H9 (cell line): ENCODE measurements at regions not wholly inside any gene's neighbourhood (a gene's known extent, or its start where the extent isn't known, plus 50 kb on each side); places are given as distances from the start of the nearest gene placed in this dataset.

Experiments used
- DNase-seq: peaks from one replicate; pipeline ENCODE4 v3.0.0-alpha.2; 2017
- H2AFZ ChIP-seq: one replicate; pipeline ENCODE4 v1.6.1; 2013; ENCODE audit warnings: mild to moderate bottlenecking, low read length, control low read depth, moderate library complexity
- H2AK5ac ChIP-seq: 2 replicates; pipeline ENCODE4 v1.6.1; 2013; ENCODE audit warnings: low read length, control low read depth, mixed read lengths; ENCODE audit not compliant: insufficient read length
- H2BK120ac ChIP-seq: one replicate; pipeline ENCODE4 v1.6.1; 2013; ENCODE audit warnings: low read depth, mild to moderate bottlenecking, low read length, control low read depth, inconsistent platforms; ENCODE audit not compliant: poor library complexity, severe bottlenecking
- H2BK12ac ChIP-seq: 2 replicates; pipeline ENCODE4 v1.6.1; 2013; ENCODE audit warnings: low read length, control low read depth, mixed read lengths, low read depth; ENCODE audit not compliant: insufficient read length
- H2BK15ac ChIP-seq: 2 replicates; pipeline ENCODE4 v1.6.1; 2013; ENCODE audit warnings: low read depth, low read length, control low read depth
- H2BK20ac ChIP-seq: one replicate; pipeline ENCODE4 v1.6.1; 2013; ENCODE audit warnings: low read depth, mild to moderate bottlenecking, low read length, control low read depth, inconsistent platforms; ENCODE audit not compliant: poor library complexity, severe bottlenecking
- H2BK5ac ChIP-seq: 2 replicates; pipeline ENCODE4 v1.6.1; 2013; ENCODE audit warnings: low read length, control low read depth, mixed read lengths; ENCODE audit not compliant: insufficient read length
- H3K14ac ChIP-seq: 2 replicates; pipeline ENCODE4 v1.6.1; 2013; ENCODE audit warnings: low read length, control low read depth; ENCODE audit not compliant: insufficient read depth
- H3K18ac ChIP-seq: 2 replicates; pipeline ENCODE4 v1.6.1; 2013; ENCODE audit warnings: low read depth, mild to moderate bottlenecking, mixed read lengths, low read length, control low read depth; ENCODE audit not compliant: insufficient read length
- H3K23ac ChIP-seq: 2 replicates; pipeline ENCODE4 v1.6.1; 2013; ENCODE audit warnings: low read length, control low read depth, mixed read lengths, low read depth; ENCODE audit not compliant: insufficient read length
- H3K23me2 ChIP-seq: 2 replicates; pipeline ENCODE4 v1.6.1; 2013; ENCODE audit warnings: low read depth, mild to moderate bottlenecking, mixed read lengths, low read length, control low read depth; ENCODE audit not compliant: insufficient read length, poor library complexity, severe bottlenecking
- H3K27ac ChIP-seq: 2 replicates; pipeline ENCODE4 v1.5.1; 2013; ENCODE audit warnings: low read length, control low read depth, mixed read lengths, low read depth; ENCODE audit not compliant: insufficient read length
- H3K27me3 ChIP-seq: 2 replicates; pipeline ENCODE4 v1.6.1; 2013; ENCODE audit warnings: low read length, control low read depth, inconsistent platforms; ENCODE audit not compliant: insufficient read depth
- H3K4ac ChIP-seq: 2 replicates; pipeline ENCODE4 v1.6.1; 2013; ENCODE audit warnings: low read depth, mild to moderate bottlenecking, control low read depth, inconsistent platforms, low read length, moderate library complexity
- H3K4me1 ChIP-seq: 2 replicates; pipeline ENCODE4 v1.6.1; 2013; ENCODE audit warnings: low read length, control low read depth, inconsistent platforms; ENCODE audit not compliant: insufficient read depth
- H3K4me2 ChIP-seq: 2 replicates; pipeline ENCODE4 v1.6.1; 2013; ENCODE audit warnings: low read length, control low read depth, mixed read lengths; ENCODE audit not compliant: insufficient read length, insufficient read depth
- H3K56ac ChIP-seq: 2 replicates; pipeline ENCODE4 v1.6.1; 2013; ENCODE audit warnings: low read depth, mild to moderate bottlenecking, mixed read lengths, low read length, control low read depth; ENCODE audit not compliant: insufficient read length
- H3K79me1 ChIP-seq: 2 replicates; pipeline ENCODE4 v1.6.1; 2013; ENCODE audit warnings: low read depth, mild to moderate bottlenecking, moderate library complexity, low read length, control low read depth, inconsistent platforms; ENCODE audit not compliant: insufficient read depth, poor library complexity, severe bottlenecking
- H3K79me2 ChIP-seq: 2 replicates; pipeline ENCODE4 v1.6.1; 2013; ENCODE audit warnings: low read length, control low read depth, inconsistent platforms; ENCODE audit not compliant: insufficient read depth
- H3K9ac ChIP-seq: 2 replicates; pipeline ENCODE4 v1.6.1; 2013; ENCODE audit warnings: low read length, control low read depth, mixed read lengths; ENCODE audit not compliant: insufficient read length; ENCODE audit errors: extremely low read depth
- H3K9me3 ChIP-seq: one replicate; pipeline ENCODE4 v1.6.1; 2013; ENCODE audit warnings: low read depth, low read length, inconsistent platforms; ENCODE audit not compliant: control insufficient read depth
- H3T11ph ChIP-seq: one replicate; pipeline ENCODE4 v1.6.1; 2013; ENCODE audit warnings: mild to moderate bottlenecking, low read length, control low read depth, inconsistent platforms
- H4K20me1 ChIP-seq: one replicate; pipeline ENCODE4 v1.6.1; 2013; ENCODE audit not compliant: control insufficient read depth, insufficient read length, insufficient read depth
- H4K5ac ChIP-seq: 2 replicates; pipeline ENCODE4 v1.6.1; 2013; ENCODE audit warnings: low read depth, mild to moderate bottlenecking, mixed read lengths, low read length, control low read depth; ENCODE audit not compliant: insufficient read length
- H4K8ac ChIP-seq: replicated peaks from 2 replicates; pipeline ENCODE4 v1.6.1; 2013; ENCODE audit warnings: low read length, control low read depth, mixed read lengths, low read depth; ENCODE audit not compliant: insufficient read length
- H4K91ac ChIP-seq: 2 replicates; pipeline ENCODE4 v1.6.1; 2013; ENCODE audit warnings: low read depth, mild to moderate bottlenecking, moderate library complexity, mixed read lengths, low read length, control low read depth; ENCODE audit not compliant: insufficient read length
- H3K27ac Mint-ChIP-seq, 3 experiments: 2 replicates in 2 of 3; 3 replicates in 1 of 3; pipeline ENCODE4 v1.8.0; 2020 to 2021; ENCODE audit warnings: mixed read lengths in 3 of 3, mild to moderate bottlenecking in 1 of 3, moderate library complexity in 1 of 3
- H3K27me3 Mint-ChIP-seq: 2 replicates; pipeline ENCODE4 v1.8.0; 2021; ENCODE audit warnings: low read depth, mild to moderate bottlenecking, moderate library complexity, mixed read lengths
- H3K36me3 Mint-ChIP-seq, 3 experiments: 2 replicates in 2 of 3; 3 replicates in 1 of 3; pipeline ENCODE4 v1.8.0; 2020 to 2021; ENCODE audit warnings: low read depth in 3 of 3, mixed read lengths in 3 of 3; ENCODE audit not compliant: insufficient read depth in 1 of 3
- H3K4me1 Mint-ChIP-seq, 2 experiments: 2 replicates each; pipeline ENCODE4 v1.8.0; 2020; ENCODE audit warnings: mixed read lengths in 2 of 2
- H3K4me3 Mint-ChIP-seq, 2 experiments: 2 replicates in 1 of 2; 3 replicates in 1 of 2; pipeline ENCODE4 v1.8.0; 2020 to 2021; ENCODE audit warnings: mild to moderate bottlenecking in 2 of 2, mixed read lengths in 2 of 2, moderate library complexity in 1 of 2
- H3K9me3 Mint-ChIP-seq, 2 experiments: 2 replicates in 1 of 2; 3 replicates in 1 of 2; pipeline ENCODE4 v1.8.0; 2020; ENCODE audit warnings: mild to moderate bottlenecking in 2 of 2, mixed read lengths in 2 of 2, moderate library complexity in 1 of 2
- CTCF ChIP-seq: fragments of 200-600 bp; sonication (generic); conservative IDR thresholded peaks from 3 replicates; pipeline ENCODE4 v1.8.0; 2021; ENCODE audit warnings: antibody characterized with exemption, mild to moderate bottlenecking
- WGBS: extraction: QIAGEN DNeasy Blood & Tissue Kit; methylation state at CpG from one replicate; pipeline ENCODE4 v1.1.7; 2013; ENCODE audit warnings: missing lambda C conversion rate, low lambda C conversion rate, mixed read lengths; ENCODE audit not compliant: insufficient read length; ENCODE audit errors: extremely low coverage; 5-methylcytosine and 5-hydroxymethylcytosine counted together

DNA sequence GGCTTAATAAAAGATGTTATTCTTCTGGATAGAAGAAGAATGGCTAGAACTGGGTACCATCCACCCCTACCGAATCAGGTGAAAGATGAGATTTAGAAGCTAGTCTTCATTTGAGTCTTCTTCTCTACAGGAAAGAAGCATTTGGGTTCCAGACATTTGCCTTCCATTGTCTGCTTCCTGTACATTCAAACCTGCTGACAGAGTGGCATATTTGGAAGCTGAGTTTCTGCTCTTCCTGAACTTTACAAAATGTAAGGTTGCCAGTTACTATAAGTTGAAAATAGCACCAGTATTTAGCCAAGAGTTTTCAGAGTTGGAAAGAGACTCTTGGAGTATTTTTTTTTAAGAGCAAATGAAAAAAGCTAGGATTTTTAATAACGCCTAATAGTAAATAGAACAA, 525.4 kb upstream of the TLE4 start:
- WGBS: no CpG with 5 or more reads among the region's 2 CpGs
- Histone ChIP-seq H3K27ac (no peak overlapping the region), H3K4me1 (no peaks in the 10 kb centered on the region), H3K14ac (no peak overlapping the region), H3K18ac (no peak overlapping the region), H2BK120ac (no peak overlapping the region), H3K23me2 (no peaks in the 10 kb centered on the region), H3K79me1 (no peaks in the 10 kb centered on the region), H3T11ph (no peak overlapping the region), H2BK12ac (no peak overlapping the region), H3K4ac (no peak overlapping the region), H3K9ac (no peak overlapping the region), H3K56ac (no peak overlapping the region), H2BK15ac (no peak overlapping the region), H4K91ac (no peak overlapping the region), H3K27me3 (no peaks in the 10 kb centered on the region), H2BK20ac (no peak overlapping the region), H4K20me1 (no peaks in the 10 kb centered on the region), H3K9me3 (no peaks in the 10 kb centered on the region), H4K5ac (no peak overlapping the region), H2BK5ac (no peak overlapping the region), H2AFZ (no peak overlapping the region), H3K79me2 (no peaks in the 10 kb centered on the region), H4K8ac (no peak overlapping the region), H3K4me2 (no peak overlapping the region), H3K23ac (no peak overlapping the region), H2AK5ac (no peak overlapping the region)
- DNase-seq: no peak
- TF ChIP-seq CTCF: no peak
- Mint-ChIP-seq H3K4me3 (no peak overlapping the region), H3K4me1 (peaks cover 2 to 7% of the 10 kb centered on the region in 2 experiments; a peak in 2 of 4 replicates), H3K27me3 (no peaks in the 10 kb centered on the region), H3K9me3 (no peaks in the 10 kb centered on the region), H3K36me3 (no peaks in the 10 kb centered on the region), H3K27ac (no peak overlapping the region)
